ENCODE measurements at regions not wholly inside any gene's neighbourhood (a gene's known extent, or its start where the extent isn't known, plus 50 kb on each side); places are given as distances from the start of the nearest gene placed in this dataset.
"Not testable (repeated sequence)": the region's sequence is repeated elsewhere in the genome, so short reads cannot be mapped to it uniquely, and the experiment has no call there.

DNA sequence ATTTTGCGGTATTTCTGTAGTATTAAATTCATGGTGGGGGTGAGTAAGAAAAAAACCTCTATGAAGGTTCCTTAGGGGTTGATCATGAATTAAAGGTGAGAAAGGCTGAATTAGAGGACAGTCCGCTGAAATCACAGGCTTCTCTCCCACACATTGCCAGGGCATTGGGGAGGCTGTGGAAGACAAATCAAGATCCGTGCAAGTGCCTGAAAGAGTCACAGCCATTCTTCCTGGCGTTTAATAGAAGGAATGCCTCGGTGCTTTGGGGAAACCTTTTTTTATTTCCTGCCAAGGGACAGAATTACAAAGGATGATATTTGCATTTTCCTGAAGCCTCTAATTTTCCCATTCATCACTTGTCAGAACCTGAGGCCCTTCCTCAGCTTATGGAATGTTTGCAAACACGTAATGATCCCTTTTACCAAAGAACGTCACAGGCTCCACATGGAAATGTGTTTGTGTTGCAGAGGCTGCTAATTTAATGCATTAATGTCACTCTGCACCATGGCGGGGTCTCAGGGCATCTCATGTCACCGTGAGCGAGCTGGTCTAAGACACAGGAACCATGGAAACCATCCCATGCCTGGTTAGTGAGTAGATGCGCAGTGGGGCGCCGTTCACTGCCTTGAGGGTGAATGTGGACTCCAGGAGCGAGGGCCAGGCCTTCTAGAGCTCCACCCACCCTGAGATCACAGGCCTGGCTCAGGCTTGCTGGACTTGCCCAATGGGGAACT, 185.9 kb upstream of the SULF2 start:
- Mint-ChIP-seq H3K4me1 (no peaks in the 10 kb centered on the region), H3K36me3 (ENCODE audit: low read depth) (no peaks in the 10 kb centered on the region), H3K27ac (no peak overlapping the region), H3K9me3 (no peaks in the 10 kb centered on the region), H3K4me3 (no peak overlapping the region), H3K27me3 (peaks cover 26% of the 10 kb centered on the region)
- ATAC-seq (replicated peaks): no peak

GRCh38 chr20:47970282-47970903, 185.1 kb upstream of the SULF2 start:
- no peaks in the 10 kb centered on the region for H3K9me3 Mint-ChIP-seq
- H3K27me3 Mint-ChIP-seq: peaks cover 23% of the 10 kb centered on the region
- H3K4me1 Mint-ChIP-seq: no peaks in the 10 kb centered on the region
- H3K4me3 Mint-ChIP-seq: no peak overlapping the region
- H3K36me3 Mint-ChIP-seq (ENCODE audit: low read depth): no peaks in the 10 kb centered on the region
- no peak overlapping the region for H3K27ac Mint-ChIP-seq
- ATAC-seq (replicated peaks): no peak

DNA sequence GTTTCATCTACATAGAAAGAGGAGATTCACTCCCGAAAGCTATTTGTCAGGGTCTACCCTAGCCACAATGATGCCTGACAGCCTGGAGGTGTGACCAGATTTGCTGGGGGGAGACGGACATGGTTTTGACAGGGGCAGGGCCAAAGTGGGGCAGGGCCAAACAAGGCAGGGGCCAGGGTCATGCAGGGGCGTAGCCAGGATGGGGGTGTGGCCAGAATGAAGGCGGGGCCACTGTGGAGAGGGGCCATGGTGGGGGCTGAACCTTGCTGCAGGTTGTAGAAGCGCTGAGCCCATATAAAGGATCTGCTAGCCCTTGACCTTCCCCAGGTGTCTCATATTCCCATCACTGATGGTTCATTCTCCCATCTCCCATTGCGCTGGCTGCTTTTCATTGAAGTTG, 184.1 kb upstream of the SULF2 start:
- Mint-ChIP-seq H3K4me1 (no peaks in the 10 kb centered on the region), H3K4me3 (no peak overlapping the region), H3K36me3 (ENCODE audit: low read depth) (no peaks in the 10 kb centered on the region), H3K27me3 (peaks cover 20% of the 10 kb centered on the region), H3K9me3 (no peaks in the 10 kb centered on the region), H3K27ac (no peak overlapping the region)
- no peak for ATAC-seq (replicated peaks)

- ATAC-seq (replicated peaks): no peak
- H3K9me3 Mint-ChIP-seq: no peaks in the 10 kb centered on the region
- H3K27ac Mint-ChIP-seq: no peak overlapping the region
- H3K4me3 Mint-ChIP-seq: no peak overlapping the region
- peaks cover 21% of the 10 kb centered on the region for H3K27me3 Mint-ChIP-seq
- H3K4me1 Mint-ChIP-seq: no peaks in the 10 kb centered on the region
- H3K36me3 Mint-ChIP-seq (ENCODE audit: low read depth): no peaks in the 10 kb centered on the region
These were observed 183.4 kb upstream of the SULF2 start for GRCh38 chr20:47968541-47969310.

DNA sequence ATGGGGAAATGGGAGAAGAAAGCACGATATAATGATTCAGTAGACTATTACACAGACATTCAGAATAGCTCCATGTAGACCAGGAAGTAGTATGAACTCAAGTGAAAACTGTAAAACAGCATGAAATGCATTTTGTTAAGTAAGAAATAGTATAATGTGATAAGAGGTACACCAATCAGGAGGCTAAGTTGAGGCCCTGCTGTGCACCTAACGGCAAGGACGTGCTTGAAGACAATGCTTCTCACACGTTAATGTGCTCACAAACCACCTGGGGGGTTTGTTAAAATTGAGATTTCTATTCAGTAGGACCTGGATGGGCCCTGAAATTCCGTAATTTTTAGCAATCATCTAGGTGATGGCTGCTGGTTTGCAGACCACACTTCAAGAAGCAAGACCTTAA, 178.9 kb upstream of the SULF2 start:
- Mint-ChIP-seq H3K9me3 (no peaks in the 10 kb centered on the region), H3K27me3 (peaks cover 9% of the 10 kb centered on the region), H3K4me3 (no peak overlapping the region), H3K36me3 (ENCODE audit: low read depth) (no peaks in the 10 kb centered on the region), H3K4me1 (no peaks in the 10 kb centered on the region), H3K27ac (no peak overlapping the region)
- ATAC-seq (replicated peaks): no peak

GRCh38 chr20:47963022-47963421, 177.7 kb upstream of the SULF2 start:
- Mint-ChIP-seq H3K4me3 (no peak overlapping the region), H3K27me3 (peaks cover 9% of the 10 kb centered on the region), H3K27ac (no peak overlapping the region), H3K4me1 (no peaks in the 10 kb centered on the region), H3K9me3 (no peaks in the 10 kb centered on the region), H3K36me3 (ENCODE audit: low read depth) (no peaks in the 10 kb centered on the region)
- no peak for ATAC-seq (replicated peaks)

DNA sequence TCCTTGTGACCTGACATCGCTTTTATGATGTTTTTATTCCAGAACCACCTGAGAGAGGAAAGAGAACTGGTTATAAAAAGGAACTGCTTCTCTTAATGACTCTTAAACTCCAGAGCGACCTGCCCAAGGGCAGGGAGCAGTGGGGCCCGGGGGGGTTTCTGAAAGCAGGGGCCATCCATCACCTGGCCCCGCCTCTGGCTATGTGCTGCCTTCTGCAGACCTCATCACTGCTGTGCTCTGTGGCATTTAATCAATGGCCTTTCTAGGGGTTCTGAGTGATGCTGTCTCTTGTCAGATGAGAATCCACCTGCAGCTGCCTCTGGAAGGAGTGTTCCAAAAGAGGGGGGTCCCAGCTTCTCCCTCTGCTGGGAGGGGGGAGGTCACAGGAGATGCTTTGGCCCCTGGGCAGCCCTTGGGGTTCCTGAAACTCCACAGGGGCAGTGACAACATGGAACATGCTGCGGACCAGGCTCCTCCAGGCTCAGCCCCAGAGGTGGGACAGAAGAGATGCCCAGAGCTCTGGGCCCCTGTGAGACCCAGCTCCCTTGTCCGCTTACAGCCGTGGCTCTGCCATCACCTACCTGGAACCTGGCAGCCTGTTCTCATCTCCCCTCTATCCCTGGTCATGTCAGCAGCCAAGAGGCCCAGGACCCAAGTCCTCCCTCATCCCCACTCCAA, 177.1 kb upstream of the SULF2 start:
- peaks cover 9% of the 10 kb centered on the region for H3K27me3 Mint-ChIP-seq
- H3K4me3 Mint-ChIP-seq: no peak overlapping the region
- H3K27ac Mint-ChIP-seq: no peak overlapping the region
- ATAC-seq (replicated peaks): no peak
- no peaks in the 10 kb centered on the region for H3K36me3 Mint-ChIP-seq (ENCODE audit: low read depth)
- H3K4me1 Mint-ChIP-seq: no peaks in the 10 kb centered on the region
- H3K9me3 Mint-ChIP-seq: no peaks in the 10 kb centered on the region

DNA sequence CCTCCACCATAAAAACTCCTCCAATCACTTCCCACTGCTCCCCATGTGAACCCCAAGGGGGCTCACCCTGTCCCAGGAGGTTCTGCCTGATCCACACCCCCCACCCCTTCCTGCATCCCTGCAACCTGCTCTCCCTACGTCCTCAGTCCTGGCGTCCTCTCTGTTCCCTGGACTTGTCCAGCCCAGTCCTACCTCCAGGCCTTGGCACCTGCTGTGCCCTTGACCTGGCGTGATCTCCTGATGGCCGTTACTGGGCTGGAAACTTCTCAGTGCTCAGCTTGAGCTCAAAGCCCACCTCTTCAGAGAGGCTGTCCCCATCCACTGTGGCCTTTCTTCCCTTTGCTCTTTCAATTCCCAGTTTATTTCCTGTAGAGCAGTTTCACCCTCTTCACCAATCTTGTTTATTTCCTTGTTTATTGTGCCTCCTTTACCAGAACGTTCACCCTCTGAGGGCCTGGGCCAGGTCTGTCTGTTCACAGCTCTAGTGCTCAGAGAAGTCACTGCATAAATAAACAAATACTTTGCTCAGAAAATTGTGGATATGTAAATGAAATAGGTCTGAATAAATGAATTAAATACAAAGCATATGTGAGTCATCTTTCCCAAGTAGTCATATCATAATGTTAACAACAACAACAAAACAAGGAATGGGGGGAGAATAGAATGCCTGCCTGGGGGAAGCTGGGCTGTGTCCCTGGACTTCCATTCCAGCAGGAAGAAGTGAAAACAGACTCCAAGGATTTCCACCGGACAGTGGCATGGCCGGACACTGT, 175.7 kb upstream of the SULF2 start:
- Mint-ChIP-seq H3K27me3 (peaks cover 6% of the 10 kb centered on the region), H3K27ac (no peak overlapping the region), H3K4me3 (no peak overlapping the region), H3K9me3 (no peaks in the 10 kb centered on the region), H3K4me1 (no peaks in the 10 kb centered on the region), H3K36me3 (ENCODE audit: low read depth) (no peaks in the 10 kb centered on the region)
- ATAC-seq (replicated peaks): no peak

- H3K4me3 Mint-ChIP-seq: no peak overlapping the region
- H3K4me1 Mint-ChIP-seq: no peaks in the 10 kb centered on the region
- no peak for ATAC-seq (replicated peaks)
These were observed 175.0 kb upstream of the SULF2 start for GRCh38 chr20:47960277-47960676.

GRCh38 chr20:47957989-47958801, 172.9 kb upstream of the SULF2 start:
- ATAC-seq (replicated peaks); H3K9me3 Mint-ChIP-seq; H3K36me3 Mint-ChIP-seq (ENCODE audit: low read depth); H3K27me3 Mint-ChIP-seq; H3K4me1 Mint-ChIP-seq; H3K27ac Mint-ChIP-seq; H3K4me3 Mint-ChIP-seq: not testable (repeated sequence)

More at GRCh38 chr20:47960277-47960676, 175.0 kb upstream of the SULF2 start:
- Mint-ChIP-seq H3K27ac (no peak overlapping the region), H3K9me3 (no peaks in the 10 kb centered on the region), H3K36me3 (ENCODE audit: low read depth) (no peaks in the 10 kb centered on the region), H3K27me3 (peaks cover 6% of the 10 kb centered on the region)

DNA sequence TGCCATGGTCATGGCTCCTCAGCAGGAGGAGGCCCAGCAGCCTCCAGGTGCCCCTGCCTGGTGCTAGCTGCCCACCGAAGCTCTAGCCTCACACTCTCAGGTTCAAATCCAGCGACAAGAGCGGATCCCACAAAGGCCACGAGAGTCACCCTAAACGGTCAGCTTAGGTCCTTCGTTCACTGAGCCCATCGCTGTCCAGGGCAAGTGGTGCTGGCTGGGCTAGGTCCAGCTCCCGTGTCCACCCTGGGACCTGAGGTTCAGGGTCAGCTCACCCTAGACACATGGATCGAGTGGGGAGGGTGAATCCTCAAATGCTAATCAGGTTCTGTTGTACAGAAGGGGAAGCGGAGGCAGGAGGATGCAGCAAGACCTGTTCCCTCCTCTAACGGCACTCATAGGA, 171.9 kb upstream of the SULF2 start:
- no peak overlapping the region for H3K4me3 Mint-ChIP-seq
- H3K27ac Mint-ChIP-seq: no peak overlapping the region
- no peaks in the 10 kb centered on the region for H3K9me3 Mint-ChIP-seq
- no peaks in the 10 kb centered on the region for H3K4me1 Mint-ChIP-seq
- no peak for ATAC-seq (replicated peaks)
- H3K36me3 Mint-ChIP-seq (ENCODE audit: low read depth): no peaks in the 10 kb centered on the region
- H3K27me3 Mint-ChIP-seq: peaks cover 5% of the 10 kb centered on the region

GRCh38 chr20:47956268-47956995, 171.2 kb upstream of the SULF2 start:
- Mint-ChIP-seq H3K36me3 (ENCODE audit: low read depth) (no peaks in the 10 kb centered on the region), H3K27me3 (peaks cover 5% of the 10 kb centered on the region), H3K27ac (no peak overlapping the region), H3K9me3 (no peaks in the 10 kb centered on the region), H3K4me1 (no peaks in the 10 kb centered on the region), H3K4me3 (no peak overlapping the region)
- ATAC-seq (replicated peaks): no peak

GRCh38 chr20:47953471-47953870, 168.2 kb upstream of the SULF2 start:
- no peak overlapping the region for H3K27ac Mint-ChIP-seq

More at GRCh38 chr20:47953471-47953870, 168.2 kb upstream of the SULF2 start:
- Mint-ChIP-seq H3K36me3 (ENCODE audit: low read depth) (no peaks in the 10 kb centered on the region), H3K4me1 (no peaks in the 10 kb centered on the region), H3K9me3 (no peaks in the 10 kb centered on the region), H3K27me3 (peaks cover 5% of the 10 kb centered on the region), H3K4me3 (no peak overlapping the region)
- ATAC-seq (replicated peaks): no peak

All from activated T-helper 17 cell treated with anti-CD3 and anti-CD28 coated beads, Interleukin-2, amount 50 U/mL, for 72 hours (primary cell).